Hippocampal formation (tissue), 2 donors: ENCODE measurements at regions not wholly inside any gene's neighbourhood (a gene's known extent, or its start where the extent isn't known, plus 50 kb on each side); places are given as distances from the start of the nearest gene placed in this dataset.

Experiments
- DNase-seq, 2 donors: peaks; one replicate each; lab custom pipeline; 2025; lab: John Stamatoyannopoulos, UW

- no peak for DNase-seq
Measured at GRCh38 chr3:106699122-106699521, 678.1 kb upstream of the CCDC54 start.

GRCh38 chr3:106700981-106701380 lies 676.3 kb upstream of the CCDC54 start:
- DNase-seq: no peak

- DNase-seq: no peak
Measured at GRCh38 chr3:106703524-106703923, 673.7 kb upstream of the CCDC54 start.

- DNase-seq: no peak
Measured at GRCh38 chr3:106707347-106707746, 669.9 kb upstream of the CCDC54 start.

GRCh38 chr3:106710596-106710995 lies 666.6 kb upstream of the CCDC54 start:
- no peak for DNase-seq

- DNase-seq: no peak
Measured at GRCh38 chr3:106711650-106712049, 665.6 kb upstream of the CCDC54 start.

- DNase-seq: no peak
Measured at GRCh38 chr3:106714400-106714799, 662.8 kb upstream of the CCDC54 start.

GRCh38 chr3:106715286-106715685 lies 662.0 kb upstream of the CCDC54 start:
- DNase-seq: no peak

GRCh38 chr3:106717178-106717780 lies 660.0 kb upstream of the CCDC54 start:
- no peak for DNase-seq

- DNase-seq: no peak
Measured at GRCh38 chr3:106719077-106719476, 658.2 kb upstream of the CCDC54 start.

- no peak for DNase-seq
Measured at GRCh38 chr3:106719583-106719982, 657.7 kb upstream of the CCDC54 start.

GRCh38 chr3:106720510-106720909 lies 656.7 kb upstream of the CCDC54 start:
- no peak for DNase-seq

- DNase-seq: peak in 1 of 2 donors; percentile 24
Measured at GRCh38 chr3:106725566-106725965, 651.7 kb upstream of the CCDC54 start.

GRCh38 chr3:106728315-106729098 lies 648.7 kb upstream of the CCDC54 start:
- no peak for DNase-seq

GRCh38 chr3:106729481-106729880 lies 647.8 kb upstream of the CCDC54 start:
- no peak for DNase-seq

- no peak for DNase-seq
Measured at GRCh38 chr3:106731230-106731629, 646.0 kb upstream of the CCDC54 start.

- DNase-seq: no peak
Measured at GRCh38 chr3:106734712-106735111, 642.5 kb upstream of the CCDC54 start.

- DNase-seq: no peak
Measured at GRCh38 chr3:106737265-106737664, 640.0 kb upstream of the CCDC54 start.

- DNase-seq: no peak
Measured at GRCh38 chr3:106740116-106740515, 637.1 kb upstream of the CCDC54 start.

GRCh38 chr3:106745344-106746168 lies 631.7 kb upstream of the CCDC54 start:
- DNase-seq: no peak

- DNase-seq: no peak
Measured at GRCh38 chr3:106746286-106746685, 631.0 kb upstream of the CCDC54 start.

- no peak for DNase-seq
Measured at GRCh38 chr3:106748472-106749262, 628.6 kb upstream of the CCDC54 start.
